ENCODE measurements at regions not wholly inside any gene's neighbourhood (a gene's known extent, or its start where the extent isn't known, plus 50 kb on each side); places are given as distances from the start of the nearest gene placed in this dataset.

GRCh38 chr16:76955629-76956028 lies 235.4 kb upstream of the MON1B start:
- no peak for DNase-seq (ENCODE audit: low spot score)
- intact Hi-C loops (cut with DNase I): no loop called here

GRCh38 chr16:76956394-76956793 lies 234.6 kb upstream of the MON1B start:
- intact Hi-C loops (cut with DNase I): no loop called here
- no peak for DNase-seq (ENCODE audit: low spot score)

- intact Hi-C loops (cut with DNase I): no loop called here
- DNase-seq (ENCODE audit: low spot score): no peak
These were observed 234.1 kb upstream of the MON1B start for GRCh38 chr16:76956841-76957240.

GRCh38 chr16:76959166-76959565 lies 231.8 kb upstream of the MON1B start:
- DNase-seq (ENCODE audit: low spot score): no peak
- intact Hi-C loops (cut with DNase I): no loop called here

DNA sequence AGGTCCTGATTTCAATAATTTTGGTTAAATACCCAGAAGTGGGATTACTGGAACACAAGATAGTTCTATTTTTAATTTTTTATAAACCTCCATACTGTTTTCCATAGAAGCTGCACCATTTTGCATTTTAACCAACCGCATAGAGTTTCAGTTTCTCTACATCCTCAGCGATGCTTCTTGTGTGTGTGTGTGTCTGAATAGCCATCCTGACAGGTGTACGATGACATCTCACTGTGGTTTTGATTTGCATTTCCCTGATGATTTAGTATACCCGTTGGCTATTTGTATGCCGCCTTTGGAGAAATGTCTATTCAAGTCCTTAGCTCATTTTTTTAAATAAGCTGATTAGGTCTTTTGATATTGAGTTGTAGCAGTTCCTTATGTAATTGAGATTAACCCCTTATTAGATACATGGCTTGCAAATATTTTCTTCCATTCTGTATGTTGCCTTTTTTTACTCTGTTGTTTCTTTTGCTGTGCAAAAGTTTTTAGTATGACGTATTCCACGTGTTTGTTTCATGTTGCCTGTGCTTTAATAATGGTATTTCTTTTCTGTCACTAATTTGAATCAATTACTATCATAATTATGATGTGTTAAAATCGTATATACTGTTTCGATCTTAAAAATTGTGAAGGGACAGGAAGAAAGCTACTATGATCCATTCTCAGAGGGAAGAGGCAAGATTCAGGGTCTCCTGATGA lies 227.2 kb upstream of the MON1B start:
- no peak for DNase-seq (ENCODE audit: low spot score)
- intact Hi-C loops (cut with DNase I): no loop called here

GRCh38 chr16:76964464-76965154 lies 226.4 kb upstream of the MON1B start:
- intact Hi-C loops (cut with DNase I): no loop called here
- DNase-seq (ENCODE audit: low spot score): no peak

- intact Hi-C loops (cut with DNase I): no loop called here
- DNase-seq (ENCODE audit: low spot score): no peak
These were observed 220.8 kb upstream of the MON1B start for GRCh38 chr16:76970087-76970744.

DNA sequence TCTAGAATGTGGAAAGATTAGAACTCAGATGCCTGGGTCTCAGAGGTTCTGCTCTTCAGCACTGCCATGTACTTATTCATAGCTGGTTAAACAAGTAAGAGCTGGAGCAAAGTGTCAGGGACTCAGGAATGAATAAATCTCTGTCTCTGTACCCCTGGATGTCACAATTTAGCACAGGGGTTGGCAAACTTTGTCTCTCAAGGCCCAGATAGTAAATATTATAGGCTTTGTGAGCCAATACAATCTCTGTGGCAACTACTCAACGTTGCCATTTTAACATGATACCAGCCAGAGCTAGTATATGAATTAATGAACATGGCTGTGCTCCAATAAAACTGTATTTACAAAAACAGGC lies 220.3 kb upstream of the MON1B start:
- no peak for DNase-seq (ENCODE audit: low spot score)
- intact Hi-C loops (cut with DNase I): no loop called here

DNA sequence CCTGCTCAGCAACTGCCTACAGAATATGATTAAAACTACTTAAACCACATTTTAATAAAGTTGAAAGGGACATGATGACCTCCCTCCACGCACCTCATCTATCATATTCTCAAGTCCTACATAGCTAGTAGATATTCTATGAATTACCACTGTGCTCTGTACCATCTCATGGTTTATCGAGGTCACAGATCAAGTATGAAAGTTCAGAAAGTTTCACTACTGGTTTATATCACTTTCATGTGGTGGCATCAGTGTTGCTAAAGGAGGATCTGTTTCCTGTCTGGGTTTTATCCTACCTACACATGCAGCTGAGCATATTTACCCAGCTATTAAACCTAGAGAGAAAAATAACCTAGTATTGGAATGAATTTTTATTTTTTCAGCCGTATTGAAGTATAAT lies 214.9 kb upstream of the MON1B start:
- intact Hi-C loops (cut with DNase I): no loop called here
- DNase-seq (ENCODE audit: low spot score): no peak

- no peak for DNase-seq (ENCODE audit: low spot score)
- intact Hi-C loops (cut with DNase I): no loop called here
These were observed 214.2 kb upstream of the MON1B start for GRCh38 chr16:76976756-76977155.

DNA sequence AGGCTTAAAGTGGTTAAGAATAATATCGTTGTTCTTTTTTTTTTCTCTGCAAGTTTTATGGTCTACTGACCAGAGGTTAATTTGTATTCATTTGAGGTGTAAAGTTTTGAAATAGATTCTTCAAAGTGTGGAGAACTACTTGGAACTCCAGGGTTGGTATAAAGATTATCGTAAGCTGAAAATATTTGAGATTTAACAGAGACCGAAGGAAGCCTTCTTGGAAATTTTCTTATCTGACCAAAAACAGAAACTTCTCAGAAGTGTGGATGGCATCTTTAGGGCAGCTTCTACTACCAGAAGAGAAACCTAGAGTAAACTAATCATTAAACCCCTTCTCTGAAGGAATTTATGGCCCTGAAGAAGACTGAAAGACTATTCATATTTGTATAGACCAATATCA lies 206.8 kb upstream of the MON1B start:
- intact Hi-C loops (cut with DNase I): no loop called here
- no peak for DNase-seq (ENCODE audit: low spot score)

DNA sequence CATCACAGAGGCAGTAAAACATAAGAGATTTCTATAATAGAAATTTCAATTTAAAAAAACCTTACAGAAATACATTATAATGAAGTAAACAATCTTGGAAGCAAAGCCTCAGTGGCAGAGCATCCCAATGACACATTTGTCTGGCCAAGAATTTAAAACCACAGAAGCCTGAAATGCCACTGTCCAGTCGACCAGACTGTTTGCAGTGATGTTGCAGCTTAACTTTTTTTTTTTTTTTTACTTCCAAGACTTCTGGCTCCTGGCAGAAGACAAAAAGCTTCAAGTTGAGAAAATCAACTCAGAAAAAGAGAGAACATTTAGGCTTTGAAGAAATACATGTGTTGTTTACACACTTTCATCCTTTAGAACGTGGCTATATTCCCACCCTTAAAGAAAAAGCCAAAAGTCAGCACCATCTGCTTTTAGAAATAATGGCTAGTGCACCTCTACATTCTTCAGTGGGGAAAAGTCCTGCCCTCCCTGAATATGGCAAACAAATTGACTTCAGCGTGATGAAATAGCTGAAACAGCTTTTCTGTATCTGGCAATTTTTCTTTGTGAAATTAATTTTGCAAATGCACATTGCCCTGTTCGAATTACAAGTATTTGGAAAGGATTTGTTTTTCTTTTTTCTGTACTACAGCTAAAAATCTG lies 205.5 kb upstream of the MON1B start:
- no peak for DNase-seq (ENCODE audit: low spot score)
- intact Hi-C loops (cut with DNase I): no loop called here

GRCh38 chr16:76988526-76988925 lies 202.5 kb upstream of the MON1B start:
- DNase-seq (ENCODE audit: low spot score): no peak
- intact Hi-C loops (cut with DNase I): no loop called here

DNA sequence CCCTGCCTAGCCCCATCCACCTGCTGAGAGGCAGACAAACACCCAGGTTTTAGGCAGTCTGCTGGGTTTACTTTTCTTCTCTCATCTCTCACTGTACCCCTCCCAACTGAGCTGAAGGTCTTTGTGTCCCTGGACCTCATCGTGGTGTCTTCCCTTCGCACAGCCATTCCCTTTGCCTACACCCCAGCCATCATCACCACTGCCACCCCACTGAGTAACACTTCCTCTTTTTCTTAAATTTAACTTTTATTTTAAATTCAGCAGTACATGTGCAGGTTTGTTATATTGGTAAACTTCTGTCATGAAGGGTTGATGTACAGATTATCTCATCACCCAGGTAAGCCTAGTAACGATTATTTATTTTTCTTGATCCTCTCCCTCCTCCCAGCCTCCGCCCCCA lies 188.3 kb upstream of the MON1B start:
- intact Hi-C loops (cut with DNase I): no loop called here
- no peak for DNase-seq (ENCODE audit: low spot score)

DNA sequence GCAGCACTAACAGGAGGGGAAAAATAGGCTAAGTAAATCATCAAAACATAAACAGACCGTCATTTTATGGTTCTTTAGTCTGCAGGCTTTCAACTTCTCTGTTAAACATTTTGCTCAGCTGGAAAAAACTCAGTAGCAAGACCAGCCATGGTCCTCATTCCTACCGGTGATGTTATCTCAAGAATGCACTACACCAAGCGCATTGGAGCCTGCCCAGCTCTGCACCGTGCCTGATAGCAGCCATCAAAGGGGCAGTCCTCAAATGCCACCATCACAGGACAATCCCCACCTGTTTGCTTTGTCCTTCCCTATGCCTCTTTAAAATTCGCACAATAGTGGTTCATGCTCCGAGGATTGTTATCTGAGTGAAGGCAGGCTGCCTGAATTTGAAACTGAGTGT lies 181.5 kb upstream of the MON1B start:
- intact Hi-C loops (cut with DNase I): no loop called here

DNA sequence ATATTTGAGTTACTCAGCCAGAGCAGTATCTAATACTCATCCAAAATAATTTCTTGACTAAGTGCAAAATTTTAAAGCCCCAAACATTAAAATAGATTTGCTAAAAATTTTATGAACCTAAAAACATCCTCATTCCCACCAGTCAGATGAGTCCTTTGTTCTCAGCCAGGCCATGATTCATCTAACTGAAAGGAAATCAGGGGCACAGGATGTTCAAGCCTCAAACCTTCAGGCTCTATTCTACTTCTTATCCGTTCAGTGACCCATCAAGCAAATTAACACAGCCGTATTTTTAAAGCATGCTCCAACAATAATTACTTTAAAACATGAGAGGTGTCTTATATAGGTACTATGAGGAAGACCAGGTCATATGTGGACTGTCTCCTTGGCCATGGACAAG lies 176.5 kb upstream of the MON1B start:
- no peak for DNase-seq (ENCODE audit: low spot score)
- intact Hi-C loops (cut with DNase I): no loop called here

More for the DNA sequence above, 181.5 kb upstream of the MON1B start:
- no peak for DNase-seq (ENCODE audit: low spot score)

GRCh38 chr16:77030600-77030999 lies 160.4 kb upstream of the MON1B start:
- no peak for DNase-seq (ENCODE audit: low spot score)
- intact Hi-C loops (cut with DNase I): no loop called here

- no peak for DNase-seq (ENCODE audit: low spot score)
- intact Hi-C loops (cut with DNase I): no loop called here
These were observed 157.5 kb upstream of the MON1B start for GRCh38 chr16:77033516-77033915.

DNA sequence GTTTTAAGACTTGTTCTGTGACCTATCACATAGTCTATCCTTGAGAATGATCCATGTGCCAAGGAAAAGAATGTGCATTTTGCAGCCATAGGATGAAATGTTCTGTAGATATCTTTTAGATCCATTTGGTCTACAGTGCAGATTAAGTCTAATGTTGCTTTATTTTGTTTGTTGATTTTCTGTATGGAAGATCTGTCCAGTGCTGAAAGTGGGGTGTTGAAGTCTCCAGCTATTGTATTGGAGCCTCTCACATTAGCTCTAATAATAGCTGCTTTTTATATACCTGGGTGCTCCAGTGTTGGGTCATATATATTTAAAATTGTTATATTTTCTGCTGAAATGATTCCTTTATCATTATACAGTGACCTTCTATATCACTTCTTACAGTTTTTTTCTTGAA lies 155.6 kb upstream of the MON1B start:
- intact Hi-C loops (cut with DNase I): no loop called here
- no peak for DNase-seq (ENCODE audit: low spot score)

GRCh38 chr16:77037696-77038347 lies 153.2 kb upstream of the MON1B start:
- DNase-seq (ENCODE audit: low spot score): no peak
- intact Hi-C loops (cut with DNase I): no loop called here
